ENCODE measurements at regions not wholly inside any gene's neighbourhood (a gene's known extent, or its start where the extent isn't known, plus 50 kb on each side); places are given as distances from the start of the nearest gene placed in this dataset.

GRCh38 chr15:87755226-87755625 is 501.3 kb downstream of the NTRK3 start:
- TF ChIP-seq CTCF (IDR thresholded peaks at IDR 0.05 in 2 of 3, conservative IDR thresholded peaks at IDR 0.05 in 1 of 3; ENCODE audit: borderline replicate concordance in 1 of 3, insufficient read depth in 1 of 3, low read depth in 2 of 3, low read length in 2 of 3) (no peak), CEBPB (IDR thresholded peaks at IDR 0.05; ENCODE audit: low read depth) (no peak), SP1 (IDR thresholded peaks at IDR 0.05; ENCODE audit: low read depth) (no peak)
